Muscle of leg (tissue), 3 donors: ENCODE measurements at regions not wholly inside any gene's neighbourhood (a gene's known extent, or its start where the extent isn't known, plus 50 kb on each side); places are given as distances from the start of the nearest gene placed in this dataset.

Experiments
- DNase-seq: peaks from one replicate; pipeline ENCODE4 v3.0.0; 2013
- H3K27ac ChIP-seq: one replicate; pipeline ENCODE4 v1.5.1; 2013; ENCODE audit warnings: mild to moderate bottlenecking, low read length, control low read depth
- H3K27me3 ChIP-seq: one replicate; pipeline ENCODE4 v1.6.1; 2013; ENCODE audit warnings: low read length; ENCODE audit not compliant: control insufficient read depth, insufficient read depth
- H3K36me3 ChIP-seq: one replicate; pipeline ENCODE4 v1.6.1; 2013; ENCODE audit warnings: low read length; ENCODE audit not compliant: control insufficient read depth, insufficient read depth
- H3K4me1 ChIP-seq: one replicate; pipeline ENCODE4 v1.6.1; 2013; ENCODE audit warnings: low read length; ENCODE audit not compliant: control insufficient read depth, insufficient read depth
- H3K4me3 ChIP-seq: one replicate; pipeline ENCODE4 v1.5.1; 2013; ENCODE audit warnings: low read length, control low read depth
- H3K9me3 ChIP-seq: replicated peaks from 2 replicates; pipeline ENCODE4 v1.6.1; 2013; ENCODE audit warnings: low read depth, low read length; ENCODE audit not compliant: control insufficient read depth
- WGBS: methylation state at CpG from one replicate; pipeline ENCODE4 v1.1.5; 2013; ENCODE audit warnings: missing lambda C conversion rate; ENCODE audit not compliant: insufficient coverage; 5-methylcytosine and 5-hydroxymethylcytosine counted together

GRCh38 chr21:27103768-27104167 lies 136.9 kb upstream of the ADAMTS5 start:
- no peaks in the 10 kb centered on the region for H3K9me3 ChIP-seq
- H3K4me1 ChIP-seq = no peaks in the 10 kb centered on the region
- no peak overlapping the region for H3K4me3 ChIP-seq
- H3K27me3 ChIP-seq = no peaks in the 10 kb centered on the region
- no peak overlapping the region for H3K27ac ChIP-seq
- no peaks in the 10 kb centered on the region for H3K36me3 ChIP-seq
- no peak for DNase-seq

- H3K36me3 ChIP-seq = no peaks in the 10 kb centered on the region
- H3K27ac ChIP-seq = peak overlapping the region; percentile 57
- DNase-seq = peak; percentile 91
- no CpG with 5 or more reads among the region's 1 CpG for WGBS
- H3K4me1 ChIP-seq = no peaks in the 10 kb centered on the region
- H3K9me3 ChIP-seq = no peaks in the 10 kb centered on the region
- no peak overlapping the region for H3K4me3 ChIP-seq
- no peaks in the 10 kb centered on the region for H3K27me3 ChIP-seq
These were observed 134.6 kb upstream of the ADAMTS5 start for GRCh38 chr21:27101523-27101922.

- no CpG with 5 or more reads among the region's 5 CpGs for WGBS
- Histone ChIP-seq H3K9me3 (no peaks in the 10 kb centered on the region), H3K4me3 (no peak overlapping the region), H3K27me3 (no peaks in the 10 kb centered on the region), H3K4me1 (no peaks in the 10 kb centered on the region), H3K27ac (no peak overlapping the region), H3K36me3 (no peaks in the 10 kb centered on the region)
- no peak for DNase-seq
These were observed 127.5 kb upstream of the ADAMTS5 start for GRCh38 chr21:27094184-27094948.

- DNase-seq = no peak
- Histone ChIP-seq H3K36me3 (no peaks in the 10 kb centered on the region), H3K4me1 (no peaks in the 10 kb centered on the region), H3K27ac (no peak overlapping the region), H3K4me3 (no peak overlapping the region), H3K27me3 (no peaks in the 10 kb centered on the region), H3K9me3 (no peaks in the 10 kb centered on the region)
- WGBS = no CpG with 5 or more reads among the region's 2 CpGs
These were observed 119.7 kb upstream of the ADAMTS5 start for GRCh38 chr21:27086630-27087029.

GRCh38 chr21:27086186-27086585 lies 119.3 kb upstream of the ADAMTS5 start:
- Histone ChIP-seq H3K9me3 (no peaks in the 10 kb centered on the region), H3K36me3 (no peaks in the 10 kb centered on the region), H3K27me3 (no peaks in the 10 kb centered on the region), H3K27ac (no peak overlapping the region), H3K4me3 (no peak overlapping the region), H3K4me1 (no peaks in the 10 kb centered on the region)
- no peak for DNase-seq
- WGBS = no CpG with 5 or more reads among the region's 6 CpGs

GRCh38 chr21:27085387-27085786 lies 118.5 kb upstream of the ADAMTS5 start:
- Histone ChIP-seq H3K4me3 (no peak overlapping the region), H3K9me3 (no peaks in the 10 kb centered on the region), H3K4me1 (no peaks in the 10 kb centered on the region), H3K36me3 (no peaks in the 10 kb centered on the region), H3K27me3 (no peaks in the 10 kb centered on the region), H3K27ac (no peak overlapping the region)
- WGBS = no CpG with 5 or more reads among the region's 1 CpG
- DNase-seq = peak; percentile 58

- no peak for DNase-seq
- no peaks in the 10 kb centered on the region for H3K9me3 ChIP-seq
- no peaks in the 10 kb centered on the region for H3K36me3 ChIP-seq
- H3K27ac ChIP-seq = no peak overlapping the region
- WGBS = no CpG with 5 or more reads among the region's 3 CpGs
- no peaks in the 10 kb centered on the region for H3K27me3 ChIP-seq
- no peaks in the 10 kb centered on the region for H3K4me1 ChIP-seq
- H3K4me3 ChIP-seq = no peak overlapping the region
These were observed 116.3 kb upstream of the ADAMTS5 start for GRCh38 chr21:27083144-27083543.

GRCh38 chr21:27082431-27083010 lies 115.6 kb upstream of the ADAMTS5 start:
- no peaks in the 10 kb centered on the region for H3K36me3 ChIP-seq
- H3K4me3 ChIP-seq = no peak overlapping the region
- no CpG with 5 or more reads among the region's 4 CpGs for WGBS
- no peaks in the 10 kb centered on the region for H3K9me3 ChIP-seq
- peak; percentile 83 for DNase-seq
- no peak overlapping the region for H3K27ac ChIP-seq
- H3K4me1 ChIP-seq = no peaks in the 10 kb centered on the region
- no peaks in the 10 kb centered on the region for H3K27me3 ChIP-seq

GRCh38 chr21:27079636-27080240 lies 112.8 kb upstream of the ADAMTS5 start:
- H3K4me3 ChIP-seq = no peak overlapping the region
- no peaks in the 10 kb centered on the region for H3K9me3 ChIP-seq
- H3K27me3 ChIP-seq = no peaks in the 10 kb centered on the region
- no peaks in the 10 kb centered on the region for H3K36me3 ChIP-seq
- peak; percentile 22 for DNase-seq
- H3K27ac ChIP-seq = no peak overlapping the region
- 40% methylated on average over 1 of the region's 5 CpGs for WGBS
- no peaks in the 10 kb centered on the region for H3K4me1 ChIP-seq

GRCh38 chr21:27078915-27079314 lies 112.0 kb upstream of the ADAMTS5 start:
- no peak overlapping the region for H3K4me3 ChIP-seq
- H3K27me3 ChIP-seq = no peaks in the 10 kb centered on the region
- H3K36me3 ChIP-seq = no peaks in the 10 kb centered on the region
- no peak for DNase-seq
- H3K9me3 ChIP-seq = no peaks in the 10 kb centered on the region
- H3K4me1 ChIP-seq = no peaks in the 10 kb centered on the region
- 75% methylated on average over 2 of the region's 4 CpGs for WGBS
- no peak overlapping the region for H3K27ac ChIP-seq
